GM12874 (cell line): ENCODE measurements at regions not wholly inside any gene's neighbourhood (a gene's known extent, or its start where the extent isn't known, plus 50 kb on each side); places are given as distances from the start of the nearest gene placed in this dataset.
A peak's percentile ranks its signal among the peaks of the same experiment; 100 is the strongest.

Experiments
- CTCF ChIP-seq: IDR thresholded peaks from 2 replicates; pipeline ENCODE4 v1.5.1; 2011; ENCODE audit warnings: low read depth, mild to moderate bottlenecking, control low read depth, low read length, moderate library complexity; ENCODE audit not compliant: insufficient read depth

- TF ChIP-seq CTCF = peak; percentile 80
Observed at GRCh38 chr2:217650716-217651360, 352.0 kb downstream of the TNS1 start.

GRCh38 chr2:217650229-217650628 is 352.6 kb downstream of the TNS1 start:
- TF ChIP-seq CTCF = no peak

- no peak for TF ChIP-seq CTCF
Observed at GRCh38 chr2:217647925-217648324, 354.9 kb downstream of the TNS1 start.

GRCh38 chr2:217647226-217647625 is 355.6 kb downstream of the TNS1 start:
- no peak for TF ChIP-seq CTCF

- no peak for TF ChIP-seq CTCF
Observed at GRCh38 chr2:217645896-217646295, 356.9 kb downstream of the TNS1 start.

- TF ChIP-seq CTCF = no peak
Observed at GRCh38 chr2:217643789-217644301, 358.9 kb downstream of the TNS1 start.

GRCh38 chr2:217642944-217643343 is 359.9 kb downstream of the TNS1 start:
- TF ChIP-seq CTCF = no peak

GRCh38 chr2:217641960-217642359 is 360.8 kb downstream of the TNS1 start:
- TF ChIP-seq CTCF = no peak
